Activated CD4-positive, alpha-beta T cell treated with anti-CD3 and anti-CD28 coated beads, Interleukin-2, amount 10 ng/mL, durations not matched to agents 7 days and 5 days (primary cell): ENCODE measurements at regions not wholly inside any gene's neighbourhood (a gene's known extent, or its start where the extent isn't known, plus 50 kb on each side); places are given as distances from the start of the nearest gene placed in this dataset.
"Not testable (repeated sequence)": the region's sequence is repeated elsewhere in the genome, so short reads cannot be mapped to it uniquely, and the experiment has no call there.

Experiments
- CTCF ChIA-PET: fragments of 350-600 bp; sonication (Branson Sonifier 250); formaldehyde crosslinking; loops from one replicate; lab custom pipeline; 2021; ENCODE audit warnings: antibody characterized with exemption; lab: Charles Lee
- POLR2A ChIA-PET: fragments of 350-600 bp; sonication (Branson Sonifier 250); formaldehyde crosslinking; loops from one replicate; lab custom pipeline; 2021; ENCODE audit warnings: antibody characterized with exemption; lab: Charles Lee
- DNase-seq: peaks from one replicate; pipeline ENCODE4 v3.0.0-alpha.2; 2020
- H3K27ac Mint-ChIP-seq: one replicate; pipeline ENCODE4 v1.8.0; 2021; ENCODE audit warnings: mild to moderate bottlenecking, moderate library complexity, mixed read lengths
- H3K27me3 Mint-ChIP-seq: one replicate; pipeline ENCODE4 v1.8.0; 2021; ENCODE audit warnings: mixed read lengths
- H3K36me3 Mint-ChIP-seq: one replicate; pipeline ENCODE4 v1.8.0; 2021; ENCODE audit warnings: low read depth, mixed read lengths
- H3K4me1 Mint-ChIP-seq: one replicate; pipeline ENCODE4 v1.8.0; 2021; ENCODE audit warnings: mixed read lengths
- H3K4me3 Mint-ChIP-seq: one replicate; pipeline ENCODE4 v1.8.0; 2021; ENCODE audit warnings: mild to moderate bottlenecking, moderate library complexity, mixed read lengths
- H3K9me3 Mint-ChIP-seq: one replicate; pipeline ENCODE4 v1.8.0; 2021; ENCODE audit warnings: mixed read lengths

DNA sequence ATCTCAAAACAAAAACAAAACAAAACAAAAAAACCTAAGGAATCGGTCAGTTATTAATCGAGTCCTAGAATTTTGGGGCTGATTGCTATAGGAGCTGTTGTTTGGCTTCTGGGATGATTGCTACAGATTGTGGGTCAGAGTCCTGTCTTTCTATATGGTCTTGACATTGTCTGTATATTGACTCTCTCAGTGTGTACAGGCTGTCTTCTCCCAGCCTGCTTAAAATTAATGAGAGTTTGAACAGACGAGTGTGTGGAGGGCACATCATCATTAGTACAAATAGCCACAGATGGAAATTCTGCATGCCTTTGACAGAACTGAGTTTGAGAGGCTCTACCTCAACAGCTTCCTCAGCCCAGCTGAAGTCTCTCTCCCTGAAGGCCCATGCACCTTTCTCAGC, 98.0 kb upstream of the PLGLB2 start:
- H3K4me1 Mint-ChIP-seq, POLR2A ChIA-PET, CTCF ChIA-PET, DNase-seq, H3K36me3 Mint-ChIP-seq, H3K4me3 Mint-ChIP-seq, H3K27ac Mint-ChIP-seq, H3K9me3 Mint-ChIP-seq, H3K27me3 Mint-ChIP-seq: not testable (repeated sequence)

- POLR2A ChIA-PET, H3K4me3 Mint-ChIP-seq, H3K4me1 Mint-ChIP-seq, H3K9me3 Mint-ChIP-seq, H3K27me3 Mint-ChIP-seq, CTCF ChIA-PET, H3K27ac Mint-ChIP-seq, H3K36me3 Mint-ChIP-seq, DNase-seq: not testable (repeated sequence)
Measured at GRCh38 chr2:87650837-87651236, 97.0 kb upstream of the PLGLB2 start.

DNA sequence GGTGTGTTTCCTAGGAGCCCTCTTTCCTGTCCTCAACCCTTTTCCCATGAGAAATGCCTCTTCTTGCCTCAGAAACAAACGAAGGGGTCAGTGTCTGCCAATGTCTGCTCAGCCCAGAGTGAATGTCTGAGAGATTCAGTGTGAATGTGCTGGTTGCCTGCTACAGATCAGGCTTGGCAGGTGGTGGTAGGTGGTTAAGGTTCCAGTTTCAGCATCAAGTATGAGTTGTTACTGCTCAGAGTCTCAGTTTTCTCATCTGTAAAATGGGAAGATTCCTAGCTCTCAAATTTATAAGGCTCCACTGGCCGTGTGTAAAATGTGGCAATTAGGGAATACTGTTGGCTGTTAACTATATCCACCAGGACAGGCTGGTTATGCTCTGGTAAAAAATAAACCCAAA, 96.3 kb upstream of the PLGLB2 start:
- H3K27ac Mint-ChIP-seq, CTCF ChIA-PET, H3K9me3 Mint-ChIP-seq, H3K36me3 Mint-ChIP-seq, POLR2A ChIA-PET, H3K4me1 Mint-ChIP-seq, DNase-seq, H3K4me3 Mint-ChIP-seq, H3K27me3 Mint-ChIP-seq: not testable (repeated sequence)

GRCh38 chr2:87653373-87653772, 94.5 kb upstream of the PLGLB2 start:
- H3K4me3 Mint-ChIP-seq, POLR2A ChIA-PET, CTCF ChIA-PET, DNase-seq, H3K27ac Mint-ChIP-seq, H3K4me1 Mint-ChIP-seq, H3K36me3 Mint-ChIP-seq, H3K27me3 Mint-ChIP-seq, H3K9me3 Mint-ChIP-seq: not testable (repeated sequence)

DNA sequence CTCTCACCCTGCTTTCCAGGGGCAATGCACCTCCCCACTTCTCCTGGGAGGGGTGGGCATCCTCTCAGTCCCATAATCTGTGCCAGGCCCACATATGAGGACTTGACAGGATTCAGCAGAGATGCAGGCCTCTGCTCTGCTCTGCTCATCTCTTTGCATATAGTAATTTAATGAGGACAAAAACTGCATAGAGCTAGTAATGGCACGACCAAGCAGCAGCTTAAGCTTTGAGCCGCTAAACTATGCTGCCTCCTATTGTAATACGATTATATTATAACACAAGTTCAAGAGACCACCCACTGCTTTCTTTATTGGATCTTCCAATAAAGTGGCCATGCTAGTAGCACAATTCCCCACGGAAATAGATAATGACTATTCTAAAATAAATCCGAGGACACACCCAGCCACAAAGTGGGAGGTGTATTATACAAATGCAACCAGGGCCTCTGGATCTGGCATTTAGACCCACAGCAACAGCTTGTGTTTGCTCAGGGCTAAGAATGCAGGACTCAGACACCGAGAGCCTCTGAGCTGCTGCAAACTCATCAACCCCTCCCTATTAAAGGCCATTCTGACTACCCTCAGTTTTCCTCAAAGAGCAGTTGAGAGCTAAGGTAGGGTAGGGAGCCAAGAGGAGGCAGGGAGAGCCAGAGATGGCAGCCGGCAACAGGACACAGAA, 93.6 kb upstream of the PLGLB2 start:
- H3K36me3 Mint-ChIP-seq, POLR2A ChIA-PET, H3K9me3 Mint-ChIP-seq, H3K27me3 Mint-ChIP-seq, CTCF ChIA-PET, H3K27ac Mint-ChIP-seq, H3K4me3 Mint-ChIP-seq, DNase-seq: not testable (repeated sequence)
- H3K4me1 Mint-ChIP-seq, result peaks cover 11% of the 10 kb centered on the region

GRCh38 chr2:87657915-87658314, 90.0 kb upstream of the PLGLB2 start:
- H3K4me1 Mint-ChIP-seq, result peaks cover 13% of the 10 kb centered on the region
- H3K9me3 Mint-ChIP-seq, POLR2A ChIA-PET, CTCF ChIA-PET, H3K27me3 Mint-ChIP-seq, H3K4me3 Mint-ChIP-seq, DNase-seq, H3K27ac Mint-ChIP-seq, H3K36me3 Mint-ChIP-seq: not testable (repeated sequence)

- H3K9me3 Mint-ChIP-seq, H3K27me3 Mint-ChIP-seq, H3K27ac Mint-ChIP-seq, H3K36me3 Mint-ChIP-seq, POLR2A ChIA-PET, H3K4me3 Mint-ChIP-seq, CTCF ChIA-PET, DNase-seq: not testable (repeated sequence)
- peaks cover 13% of the 10 kb centered on the region for H3K4me1 Mint-ChIP-seq
Measured at GRCh38 chr2:87658357-87658756, 89.5 kb upstream of the PLGLB2 start.

DNA sequence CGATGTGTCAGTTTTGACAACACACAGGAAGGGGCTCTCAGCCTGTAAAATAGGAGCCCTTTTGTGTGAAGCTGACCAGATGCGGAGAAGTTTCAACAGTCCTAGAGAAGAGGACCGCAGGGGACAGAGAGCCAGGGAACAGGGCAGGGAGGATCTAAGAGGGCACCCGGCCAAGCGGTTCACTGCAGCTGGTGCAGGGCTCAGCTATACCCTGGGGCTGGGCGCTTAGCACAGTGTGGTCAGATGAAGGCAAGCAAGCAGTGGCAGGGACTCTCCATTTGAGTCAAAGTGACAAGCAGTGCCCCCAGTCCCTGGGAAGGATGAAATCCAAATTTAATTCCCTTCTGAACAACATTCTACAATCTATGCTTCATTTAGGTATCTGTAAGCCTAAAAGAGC, 88.9 kb upstream of the PLGLB2 start:
- H3K27ac Mint-ChIP-seq, CTCF ChIA-PET, POLR2A ChIA-PET, H3K36me3 Mint-ChIP-seq, DNase-seq, H3K9me3 Mint-ChIP-seq, H3K4me3 Mint-ChIP-seq, H3K27me3 Mint-ChIP-seq: not testable (repeated sequence)
- H3K4me1 Mint-ChIP-seq, result peaks cover 13% of the 10 kb centered on the region

- H3K27me3 Mint-ChIP-seq, POLR2A ChIA-PET, H3K9me3 Mint-ChIP-seq, H3K36me3 Mint-ChIP-seq, H3K4me3 Mint-ChIP-seq, CTCF ChIA-PET, H3K27ac Mint-ChIP-seq, DNase-seq: not testable (repeated sequence)
- H3K4me1 Mint-ChIP-seq, result peaks cover 12% of the 10 kb centered on the region
Measured at GRCh38 chr2:87660164-87660563, 87.7 kb upstream of the PLGLB2 start.

DNA sequence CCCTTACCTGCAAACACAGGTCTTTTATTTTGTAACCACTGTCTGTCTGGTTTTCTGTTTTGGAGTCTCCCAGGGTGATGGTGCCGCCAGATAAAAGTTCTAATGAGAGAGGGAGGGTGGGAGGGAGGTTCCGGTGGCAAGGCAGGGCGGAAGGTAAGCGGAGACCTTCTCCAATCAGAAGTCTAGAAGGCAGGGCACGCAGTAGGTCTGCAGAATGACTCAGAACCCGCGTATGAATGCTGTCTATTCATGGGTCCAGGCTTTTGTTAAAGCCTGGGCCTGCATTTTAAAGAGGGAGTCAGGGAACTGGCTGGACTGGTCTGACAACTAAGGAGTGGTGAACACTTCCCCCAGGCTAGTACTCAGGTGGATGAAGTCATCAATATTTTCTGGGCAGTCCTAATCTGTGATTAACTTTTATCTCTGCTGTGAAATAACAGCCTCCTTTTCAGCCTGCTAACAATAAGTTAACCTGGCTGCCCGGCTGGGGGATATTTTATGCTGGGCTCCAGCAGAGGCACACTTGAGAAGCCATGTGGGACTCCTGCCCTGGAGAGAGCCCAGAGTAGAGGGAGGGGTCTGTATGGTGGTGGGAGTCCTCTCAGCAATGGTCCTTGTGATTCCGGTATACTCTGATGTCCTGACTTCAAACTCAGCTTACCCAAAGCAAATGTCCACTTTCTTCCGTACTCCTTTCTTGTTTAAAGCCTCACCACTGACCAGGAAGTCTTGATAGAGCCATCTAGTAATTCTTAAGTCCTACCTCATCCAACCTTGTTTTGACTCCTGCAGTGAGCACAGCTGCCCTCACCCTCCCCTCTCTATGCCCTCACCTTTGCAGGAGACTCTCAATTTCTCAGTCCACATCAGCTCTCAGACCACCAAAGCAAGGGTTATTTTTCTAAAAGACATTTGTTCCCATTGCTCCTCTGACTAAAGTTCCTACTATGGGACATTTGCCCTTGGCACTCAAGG, 85.3 kb upstream of the PLGLB2 start:
- H3K27me3 Mint-ChIP-seq, H3K27ac Mint-ChIP-seq, H3K4me1 Mint-ChIP-seq, DNase-seq, H3K36me3 Mint-ChIP-seq, H3K4me3 Mint-ChIP-seq, H3K9me3 Mint-ChIP-seq, POLR2A ChIA-PET, CTCF ChIA-PET: not testable (repeated sequence)

GRCh38 chr2:87663347-87663746, 84.5 kb upstream of the PLGLB2 start:
- POLR2A ChIA-PET, H3K4me3 Mint-ChIP-seq, H3K27ac Mint-ChIP-seq, H3K36me3 Mint-ChIP-seq, H3K27me3 Mint-ChIP-seq, H3K9me3 Mint-ChIP-seq, CTCF ChIA-PET, H3K4me1 Mint-ChIP-seq, DNase-seq: not testable (repeated sequence)

DNA sequence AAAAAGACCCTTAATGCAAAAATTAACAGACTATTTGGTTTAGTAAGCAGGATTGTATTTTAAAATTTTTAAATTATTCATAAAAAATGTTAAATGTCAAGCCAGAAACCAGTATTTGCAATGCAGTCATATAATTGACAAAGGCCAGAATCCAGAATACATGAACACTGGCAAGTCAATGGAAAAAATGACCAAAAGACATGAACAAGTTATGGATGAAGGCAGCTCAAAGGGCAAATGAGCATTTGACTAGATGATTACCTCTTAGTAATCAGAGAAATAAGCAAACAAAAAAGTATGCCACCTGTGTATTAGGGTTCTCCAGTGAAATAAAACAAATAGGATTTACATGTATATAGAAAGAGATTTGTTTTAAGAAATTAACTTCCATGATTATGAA, 80.9 kb upstream of the PLGLB2 start:
- CTCF ChIA-PET, DNase-seq, H3K36me3 Mint-ChIP-seq, POLR2A ChIA-PET, H3K9me3 Mint-ChIP-seq, H3K4me3 Mint-ChIP-seq, H3K27ac Mint-ChIP-seq, H3K4me1 Mint-ChIP-seq, H3K27me3 Mint-ChIP-seq: not testable (repeated sequence)

GRCh38 chr2:87668361-87668760, 79.5 kb upstream of the PLGLB2 start:
- CTCF ChIA-PET, result not testable (repeated sequence)

More at GRCh38 chr2:87668361-87668760, 79.5 kb upstream of the PLGLB2 start:
- DNase-seq, H3K4me1 Mint-ChIP-seq, H3K27me3 Mint-ChIP-seq, H3K36me3 Mint-ChIP-seq, POLR2A ChIA-PET, H3K4me3 Mint-ChIP-seq, H3K27ac Mint-ChIP-seq, H3K9me3 Mint-ChIP-seq: not testable (repeated sequence)
